ENCODE measurements at regions not wholly inside any gene's neighbourhood (a gene's known extent, or its start where the extent isn't known, plus 50 kb on each side); places are given as distances from the start of the nearest gene placed in this dataset.

DNA sequence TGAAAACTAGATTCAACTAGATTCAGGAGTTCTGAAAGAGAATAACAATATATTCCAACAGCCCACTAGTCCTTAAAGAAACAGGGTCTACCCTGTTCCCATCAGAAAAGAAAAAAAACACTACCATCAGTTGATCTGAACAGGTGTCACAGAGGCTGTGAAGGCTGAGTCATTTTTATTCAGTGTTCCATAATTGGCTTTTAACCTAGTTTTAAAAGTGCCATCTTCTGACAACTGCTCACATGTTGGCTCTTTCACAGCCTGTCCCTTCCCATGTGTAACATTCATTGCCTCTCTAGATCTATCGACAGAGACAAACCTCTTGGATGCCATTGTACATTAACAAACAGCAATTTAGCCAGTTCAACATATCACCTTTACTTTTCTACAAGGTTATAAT is 243.7 kb downstream of the TBX15 start:
- no peak overlapping the region for H3K4me3 ChIP-seq (ENCODE audit: low read depth in 2 of 2, low read length in 1 of 2)
- H3K79me2 ChIP-seq (ENCODE audit: insufficient read depth): no peaks in the 10 kb centered on the region; the same call in 1 of the 2 replicates
- no peak overlapping the region for H3K27ac ChIP-seq (ENCODE audit: low read depth in 2 of 2, low read length in 1 of 2)
- WGBS (ENCODE audit: low lambda C conversion rate): 0% methylated on average over 1 of the region's 1 CpG
- TF ChIP-seq TEAD4 (IDR thresholded peaks at IDR 0.05; ENCODE audit: borderline replicate concordance, insufficient read depth) (no peak), ELF1 (IDR thresholded peaks at IDR 0.05) (no peak), RFX5 (IDR thresholded peaks at IDR 0.05; ENCODE audit: low read length) (no peak), GATA2 (CRISPR knock-in tag; IDR thresholded peaks at IDR 0.05) (no peak), CTCF (IDR thresholded peaks at IDR 0.05) (no peak), JUND (IDR thresholded peaks at IDR 0.05) (no peak), EP300 (IDR thresholded peaks at IDR 0.05; ENCODE audit: borderline replicate concordance in 1 of 2, low read depth in 1 of 2, low read length in 1 of 2) (no peak), EZH2phosphoT487 (IDR thresholded peaks at IDR 0.05; ENCODE audit: borderline replicate concordance, low read depth) (no peak), PBX3 (IDR thresholded peaks at IDR 0.05) (no peak), NFIC (IDR thresholded peaks at IDR 0.05; ENCODE audit: borderline replicate concordance) (no peak), FOSL2 (IDR thresholded peaks at IDR 0.05; ENCODE audit: borderline replicate concordance, low read depth) (no peak), FOXJ3 (CRISPR knock-in tag; IDR thresholded peaks at IDR 0.05) (no peak), RXRA (IDR thresholded peaks at IDR 0.05; ENCODE audit: borderline replicate concordance, low read depth) (no peak), SMC3 (IDR thresholded peaks at IDR 0.05; ENCODE audit: low read depth, low read length) (no peak), CHD2 (IDR thresholded peaks at IDR 0.05; ENCODE audit: low read length, partially characterized antibody) (no peak), FOXM1 (IDR thresholded peaks at IDR 0.05; ENCODE audit: low read depth) (no peak)
- TF ChIP-seq, protein P1, sequence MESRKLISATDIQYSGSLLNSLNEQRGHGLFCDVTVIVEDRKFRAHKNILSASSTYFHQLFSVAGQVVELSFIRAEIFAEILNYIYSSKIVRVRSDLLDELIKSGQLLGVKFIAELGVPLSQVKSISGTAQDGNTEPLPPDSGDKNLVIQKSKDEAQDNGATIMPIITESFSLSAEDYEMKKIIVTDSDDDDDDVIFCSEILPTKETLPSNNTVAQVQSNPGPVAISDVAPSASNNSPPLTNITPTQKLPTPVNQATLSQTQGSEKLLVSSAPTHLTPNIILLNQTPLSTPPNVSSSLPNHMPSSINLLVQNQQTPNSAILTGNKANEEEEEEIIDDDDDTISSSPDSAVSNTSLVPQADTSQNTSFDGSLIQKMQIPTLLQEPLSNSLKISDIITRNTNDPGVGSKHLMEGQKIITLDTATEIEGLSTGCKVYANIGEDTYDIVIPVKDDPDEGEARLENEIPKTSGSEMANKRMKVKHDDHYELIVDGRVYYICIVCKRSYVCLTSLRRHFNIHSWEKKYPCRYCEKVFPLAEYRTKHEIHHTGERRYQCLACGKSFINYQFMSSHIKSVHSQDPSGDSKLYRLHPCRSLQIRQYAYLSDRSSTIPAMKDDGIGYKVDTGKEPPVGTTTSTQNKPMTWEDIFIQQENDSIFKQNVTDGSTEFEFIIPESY (IDR thresholded peaks at IDR 0.05; ENCODE audit: borderline replicate concordance, low read depth): no peak
- H3K36me3 ChIP-seq (replicated peaks in 1 of 2; ENCODE audit: control insufficient read depth in 1 of 2, insufficient read depth in 2 of 2, low read length in 1 of 2): no peaks in the 10 kb centered on the region
- DNase-seq: no peak
- H3K9me2 ChIP-seq: no peaks in the 10 kb centered on the region
- no peaks in the 10 kb centered on the region for H3K4me1 ChIP-seq (ENCODE audit: control insufficient read depth in 1 of 2, insufficient read depth in 2 of 2, low read depth in 1 of 2, low read length in 1 of 2)
- POLR2A ChIA-PET: no interaction called here
- H3F3A ChIP-seq (replicated peaks; ENCODE audit: insufficient read depth): no peaks in the 10 kb centered on the region
- no peak overlapping the region for H3K9ac ChIP-seq
- no peaks in the 10 kb centered on the region for H3K27me3 ChIP-seq (ENCODE audit: insufficient read depth)
- H4K20me1 ChIP-seq (ENCODE audit: insufficient read depth): no peaks in the 10 kb centered on the region
- CTCF ChIA-PET: no interaction called here
- H3K9me3 ChIP-seq: no peaks in the 10 kb centered on the region
- no peak overlapping the region for H3K4me2 ChIP-seq
- no peak overlapping the region for H2AFZ ChIP-seq (ENCODE audit: low read depth)

All from SK-N-SH (cell line).